GM10266 (cell line): ENCODE measurements at regions not wholly inside any gene's neighbourhood (a gene's known extent, or its start where the extent isn't known, plus 50 kb on each side); places are given as distances from the start of the nearest gene placed in this dataset.

Source experiments
- DNase-seq: peaks from one replicate; pipeline ENCODE4 v3.0.0; 2012; ENCODE audit errors: extremely low spot score
- CTCF ChIP-seq: IDR thresholded peaks from 2 replicates; pipeline ENCODE4 v1.5.1; 2012; ENCODE audit warnings: mild to moderate bottlenecking, low read depth; ENCODE audit not compliant: control insufficient read depth, insufficient read depth; ENCODE audit errors: missing control alignments

- no peak for DNase-seq
- no peak for TF ChIP-seq CTCF
Observed at GRCh38 chr13:53562419-53562818, 533.8 kb downstream of the OLFM4 start.

GRCh38 chr13:53568491-53568890 lies 539.9 kb downstream of the OLFM4 start:
- no peak for TF ChIP-seq CTCF
- no peak for DNase-seq

GRCh38 chr13:53569453-53569852 lies 540.8 kb downstream of the OLFM4 start:
- TF ChIP-seq CTCF = no peak
- no peak for DNase-seq

- no peak for DNase-seq
- TF ChIP-seq CTCF = no peak
Observed at GRCh38 chr13:53601113-53601512, 572.5 kb downstream of the OLFM4 start.

GRCh38 chr13:53605326-53605725 lies 576.7 kb downstream of the OLFM4 start:
- DNase-seq = no peak
- no peak for TF ChIP-seq CTCF

GRCh38 chr13:53612200-53612599 lies 583.6 kb downstream of the OLFM4 start:
- no peak for DNase-seq
- no peak for TF ChIP-seq CTCF

GRCh38 chr13:53622456-53622855 lies 593.8 kb downstream of the OLFM4 start:
- TF ChIP-seq CTCF = no peak
- no peak for DNase-seq
